PC-9 (cell line): ENCODE measurements at regions not wholly inside any gene's neighbourhood (a gene's known extent, or its start where the extent isn't known, plus 50 kb on each side); places are given as distances from the start of the nearest gene placed in this dataset.

Source experiments
- CTCF ChIP-seq: fragments of 200-600 bp; sonication (generic); conservative IDR thresholded peaks from 2 replicates; pipeline ENCODE4 v1.6.1; 2017; ENCODE audit warnings: mixed run types, antibody characterized with exemption, mild to moderate bottlenecking, moderate library complexity
- EZH2 ChIP-seq: fragments of 200-600 bp; sonication (generic); IDR thresholded peaks from 2 replicates; pipeline ENCODE4 v1.8.0; 2017; ENCODE audit warnings: antibody characterized with exemption, low read depth

- TF ChIP-seq CTCF (no peak), EZH2 (no peak)
These were observed 90.7 kb upstream of the PITX1 start for GRCh38 chr5:135124724-135125123.
